HG02852 (cell line): ENCODE measurements at regions not wholly inside any gene's neighbourhood (a gene's known extent, or its start where the extent isn't known, plus 50 kb on each side); places are given as distances from the start of the nearest gene placed in this dataset.
A peak's percentile ranks its signal among the peaks of the same experiment; 100 is the strongest.
"Not testable (repeated sequence)": the region's sequence is repeated elsewhere in the genome, so short reads cannot be mapped to it uniquely, and the experiment has no call there.

Experiments
- ATAC-seq: cut with Tn5 transposase; IDR thresholded peaks from one replicate; pipeline ENCODE4 v1.9.1; 2021; ENCODE audit warnings: mild to moderate bottlenecking, moderate library complexity; ENCODE audit not compliant: unreplicated experiment

DNA sequence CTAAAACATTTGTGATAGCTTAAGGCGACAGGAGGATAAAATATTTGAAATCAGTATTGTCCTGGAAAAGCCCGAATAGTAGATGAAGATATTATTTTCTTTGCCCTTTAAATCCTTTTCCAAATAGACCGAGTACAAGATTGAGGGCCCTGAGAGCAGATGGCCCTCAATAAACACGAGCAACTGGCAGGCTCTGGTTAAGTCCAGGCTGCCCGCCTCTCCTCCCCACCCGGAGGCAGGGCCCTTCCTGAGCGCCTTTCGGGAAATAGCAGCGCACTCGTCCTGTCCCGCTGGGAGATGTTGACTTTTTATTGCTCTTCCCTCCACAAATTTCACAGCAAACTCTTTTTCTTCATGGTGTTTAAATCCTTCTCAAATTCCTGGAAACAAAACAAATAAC, 50.8 kb upstream of the MAX start:
- ATAC-seq = no peak

DNA sequence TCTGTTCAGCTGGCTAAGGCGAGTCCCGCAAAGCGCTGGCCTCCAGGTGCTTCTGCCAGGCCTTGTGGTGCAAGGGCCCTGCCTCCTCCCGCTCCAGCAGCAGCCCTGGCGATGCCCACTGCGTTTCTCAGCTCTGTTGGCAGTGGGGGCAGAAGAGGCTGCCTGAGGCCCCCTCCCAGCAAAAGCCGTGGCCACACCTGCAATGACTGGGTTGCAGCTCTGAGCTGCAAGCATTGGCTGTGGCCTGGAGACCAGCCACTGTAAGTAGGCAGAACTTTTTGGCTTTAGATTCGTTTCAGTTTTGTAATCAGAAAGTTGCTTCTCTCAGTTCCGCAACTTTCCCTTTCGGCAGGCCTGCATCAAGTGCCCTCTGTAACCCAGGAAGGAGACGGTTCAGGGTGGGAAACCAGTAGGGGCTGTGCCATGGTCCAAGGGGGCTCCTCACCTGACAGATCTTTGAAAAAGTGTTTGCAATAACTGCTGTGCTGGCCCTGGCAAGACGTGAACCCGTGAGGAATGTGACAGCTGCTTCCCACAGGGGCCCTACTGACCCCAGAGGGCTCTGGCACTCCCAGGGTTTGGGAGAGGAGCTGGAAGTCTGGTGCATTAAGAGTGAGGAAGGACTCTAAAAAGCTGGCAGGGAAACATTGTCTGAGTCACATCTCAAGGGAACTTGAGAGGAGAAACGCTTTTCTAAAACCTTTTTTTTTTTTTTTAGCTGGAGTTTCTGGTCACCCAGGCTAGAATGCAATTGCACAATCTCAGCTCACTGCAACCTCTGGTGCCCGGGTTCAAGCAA, 54.5 kb upstream of the MAX start:
- peak; percentile 70 for ATAC-seq

DNA sequence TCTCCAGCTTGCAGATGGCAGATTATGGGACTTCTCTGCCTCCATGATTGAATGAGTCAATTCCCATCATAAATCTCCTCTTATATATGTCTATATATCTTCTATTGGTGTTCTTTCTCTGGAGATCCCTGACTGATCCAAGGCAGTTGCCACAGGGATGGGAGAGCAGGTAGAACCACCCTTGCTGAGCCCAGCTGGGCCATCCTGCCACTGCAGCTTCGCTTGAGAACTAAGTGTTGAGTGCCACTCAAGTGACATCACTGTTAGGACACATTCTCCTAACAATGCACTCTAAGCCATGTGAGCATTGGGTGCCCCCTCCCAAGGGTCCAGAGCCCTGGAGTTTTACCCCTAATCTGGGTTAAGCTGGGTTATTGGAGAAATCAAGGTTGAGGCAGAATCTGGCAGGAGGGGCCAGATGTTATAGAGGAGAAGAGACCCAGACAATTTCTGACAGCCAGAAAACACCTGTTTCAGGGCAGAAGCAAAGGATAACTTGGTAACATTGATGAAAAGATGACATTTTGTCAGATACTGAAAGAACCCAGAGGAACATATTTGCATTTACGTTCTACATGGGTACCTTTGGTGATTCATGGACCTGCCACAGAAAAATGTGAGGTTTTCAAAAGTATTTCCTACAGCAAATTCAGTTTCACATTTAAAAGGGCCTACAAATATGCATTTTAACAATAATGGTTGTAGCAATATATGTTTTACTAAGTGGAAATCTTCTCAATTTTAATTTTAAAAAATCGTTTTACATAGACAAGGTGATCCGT, 57.2 kb upstream of the MAX start:
- ATAC-seq = peak; percentile 70

DNA sequence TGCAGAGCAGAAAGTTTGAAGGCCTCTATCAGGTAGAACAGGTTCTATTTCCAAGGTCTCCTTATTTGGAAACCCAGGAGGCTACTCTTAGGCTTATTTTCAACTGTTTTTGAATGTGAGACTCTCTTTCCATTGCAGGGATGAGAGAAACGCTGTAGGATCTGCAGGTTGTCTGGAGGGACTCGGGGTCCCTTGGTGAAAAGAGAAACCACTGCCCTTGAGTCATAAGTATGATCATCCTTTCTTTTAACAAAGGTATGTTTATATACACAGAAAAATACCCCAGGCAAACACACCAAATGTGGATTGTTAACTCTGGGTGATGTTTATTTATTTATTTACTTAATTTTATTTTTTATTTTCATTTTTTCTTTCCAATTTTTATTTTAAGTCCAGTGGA, 57.8 kb upstream of the MAX start:
- no peak for ATAC-seq

DNA sequence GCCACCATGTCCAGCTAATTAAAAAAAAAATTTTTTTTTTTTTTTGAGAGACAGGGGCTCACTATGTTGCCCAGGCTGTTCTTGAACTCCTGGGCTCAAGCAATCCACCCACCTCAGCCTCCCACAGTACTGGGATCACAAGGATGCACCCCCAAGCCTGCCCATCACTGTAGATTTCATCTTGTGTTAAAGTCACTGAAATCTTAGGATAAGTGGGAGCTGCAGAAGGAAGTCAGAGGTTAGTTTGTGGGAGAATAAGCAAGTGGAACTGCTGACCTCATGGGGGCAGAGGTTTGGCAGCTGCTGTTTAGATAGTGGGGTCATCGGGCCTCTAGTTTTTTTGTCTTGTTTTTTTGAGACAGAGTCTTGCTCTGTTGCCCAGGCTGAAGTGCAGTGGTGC, 59.7 kb upstream of the MAX start:
- no peak for ATAC-seq

DNA sequence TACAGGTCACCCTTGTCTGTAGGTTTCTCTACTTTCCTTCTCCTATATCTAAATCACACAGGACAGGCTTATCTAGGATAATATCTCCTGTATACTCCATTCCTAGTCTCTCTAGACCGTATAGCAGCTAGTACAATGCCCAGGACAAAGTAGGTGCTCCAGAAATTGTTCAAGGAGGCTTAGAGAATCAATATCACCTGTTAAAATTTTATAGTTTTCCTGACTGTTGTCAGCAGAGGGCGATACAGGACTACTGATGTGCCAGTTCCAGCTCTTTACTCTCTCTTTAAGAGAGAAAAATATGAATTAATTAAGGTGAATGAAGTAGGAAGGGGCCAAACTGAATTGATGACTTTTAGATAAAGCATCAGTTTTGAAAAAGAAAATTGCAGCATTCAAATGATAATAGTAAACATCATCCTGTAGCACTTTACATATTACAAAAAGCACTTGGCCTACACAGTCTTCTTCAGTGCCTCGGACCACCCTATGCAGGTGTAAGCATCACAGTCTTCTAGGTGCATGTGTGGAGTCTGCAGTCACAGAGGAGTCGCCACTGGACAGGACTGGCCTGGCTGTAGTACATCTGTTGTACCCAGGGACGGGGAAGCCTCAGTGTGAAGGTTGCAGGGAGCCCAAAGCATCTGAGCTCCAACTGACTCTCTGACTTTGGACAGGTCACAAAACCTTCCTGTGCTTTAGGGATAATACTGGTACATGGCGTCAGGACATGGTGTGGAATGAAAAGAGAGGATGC, 61.9 kb upstream of the MAX start:
- ATAC-seq = no peak

DNA sequence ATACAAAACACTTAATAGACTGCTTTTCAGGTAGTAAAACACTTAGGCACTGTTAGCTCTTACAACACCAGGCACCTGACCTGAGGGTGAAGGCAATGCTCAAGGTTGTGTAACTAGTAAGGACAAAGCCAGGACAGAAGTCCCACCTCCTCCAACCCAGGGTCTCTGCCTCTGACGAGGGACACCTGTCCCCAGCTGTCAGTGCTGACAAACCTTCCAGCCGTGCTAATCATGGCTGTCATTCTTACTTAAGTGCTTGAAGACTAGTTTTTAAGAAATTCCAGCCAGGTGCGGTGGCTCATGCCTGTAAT, 62.5 kb upstream of the MAX start:
- no peak for ATAC-seq

DNA sequence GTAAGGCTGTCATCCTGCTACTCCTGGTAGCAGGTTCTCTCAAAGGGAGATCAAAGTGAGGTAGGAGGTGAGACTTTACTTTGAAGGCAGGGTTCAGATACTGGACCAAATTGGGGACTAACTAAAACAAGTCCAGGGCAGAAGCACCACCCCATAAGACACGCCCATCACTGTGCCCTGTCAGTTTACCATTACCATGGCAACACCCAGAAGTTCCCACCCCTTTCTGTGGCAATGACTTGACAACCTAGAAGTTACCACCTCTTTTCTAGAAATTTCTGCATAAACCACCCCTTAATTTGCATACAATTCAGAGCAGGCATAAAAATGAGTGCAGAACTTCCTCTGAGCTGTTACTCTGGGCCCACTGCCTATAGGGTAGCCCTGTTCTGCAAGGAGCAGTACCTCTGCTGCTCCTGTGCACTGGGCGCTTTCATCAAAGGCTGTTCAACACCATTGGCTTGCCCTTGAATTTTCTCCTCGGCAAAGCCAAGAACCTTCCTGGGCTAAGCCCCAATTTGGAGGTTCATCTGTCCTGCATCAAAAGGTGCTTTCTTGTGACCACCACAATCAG, 64.8 kb upstream of the MAX start:
- ATAC-seq = no peak

DNA sequence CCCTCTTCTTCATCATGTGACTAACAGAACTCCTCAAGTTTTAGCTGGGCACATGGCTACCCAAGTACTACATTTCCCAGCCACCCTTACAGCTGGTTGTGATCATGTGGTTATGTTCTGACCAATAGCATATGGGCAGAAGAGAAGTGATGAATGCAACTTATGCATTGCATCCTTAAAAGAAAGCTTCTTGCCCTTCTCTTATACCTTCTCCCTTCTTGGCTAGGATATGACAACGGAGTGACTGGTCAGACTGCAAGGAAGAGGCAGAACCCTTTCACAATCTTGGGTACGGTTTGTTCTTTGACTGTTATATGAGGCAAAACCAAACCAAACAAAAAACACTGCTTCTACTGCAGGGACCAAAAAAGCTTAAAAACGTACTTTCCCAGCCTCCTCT, 66.5 kb upstream of the MAX start:
- no peak for ATAC-seq

DNA sequence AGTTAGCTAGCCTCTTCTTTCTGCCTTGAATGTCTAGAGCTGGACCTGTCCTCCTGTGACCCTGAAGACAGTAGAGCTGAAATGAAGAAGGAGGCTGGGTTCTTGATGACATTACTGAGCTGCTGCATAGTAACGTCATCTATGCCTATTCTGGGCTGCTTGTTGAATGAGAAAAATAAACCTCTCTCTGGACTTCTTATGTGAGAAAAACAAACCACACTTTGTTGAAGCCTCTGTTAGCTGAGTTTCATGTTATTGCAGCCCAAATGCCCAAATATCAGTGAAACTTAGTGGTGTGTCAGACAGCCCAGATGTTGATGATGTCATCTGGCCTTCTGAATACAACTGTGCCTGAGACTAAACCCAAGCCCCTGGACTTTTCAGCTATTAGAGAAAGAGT, 67.0 kb upstream of the MAX start:
- peak; percentile 78 for ATAC-seq

DNA sequence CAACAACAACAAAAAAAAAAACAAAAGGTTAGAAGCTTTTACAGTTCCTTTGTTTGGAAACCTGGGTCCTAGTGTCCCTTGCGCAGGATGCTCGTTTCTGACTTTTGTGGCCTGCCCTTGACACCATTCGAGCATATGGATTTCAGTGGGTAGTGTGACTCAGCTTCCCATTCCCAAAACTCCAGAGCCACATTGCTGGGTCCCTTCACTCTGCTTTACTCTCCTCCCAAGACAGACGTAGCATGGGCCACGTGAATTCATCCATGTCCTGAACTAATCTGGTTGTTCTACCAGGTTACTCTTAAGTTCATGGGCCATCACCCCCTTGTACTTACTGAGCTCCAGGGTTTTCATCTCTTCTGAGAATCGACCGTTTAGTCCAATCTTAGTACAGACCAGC, 68.0 kb upstream of the MAX start:
- no peak for ATAC-seq

DNA sequence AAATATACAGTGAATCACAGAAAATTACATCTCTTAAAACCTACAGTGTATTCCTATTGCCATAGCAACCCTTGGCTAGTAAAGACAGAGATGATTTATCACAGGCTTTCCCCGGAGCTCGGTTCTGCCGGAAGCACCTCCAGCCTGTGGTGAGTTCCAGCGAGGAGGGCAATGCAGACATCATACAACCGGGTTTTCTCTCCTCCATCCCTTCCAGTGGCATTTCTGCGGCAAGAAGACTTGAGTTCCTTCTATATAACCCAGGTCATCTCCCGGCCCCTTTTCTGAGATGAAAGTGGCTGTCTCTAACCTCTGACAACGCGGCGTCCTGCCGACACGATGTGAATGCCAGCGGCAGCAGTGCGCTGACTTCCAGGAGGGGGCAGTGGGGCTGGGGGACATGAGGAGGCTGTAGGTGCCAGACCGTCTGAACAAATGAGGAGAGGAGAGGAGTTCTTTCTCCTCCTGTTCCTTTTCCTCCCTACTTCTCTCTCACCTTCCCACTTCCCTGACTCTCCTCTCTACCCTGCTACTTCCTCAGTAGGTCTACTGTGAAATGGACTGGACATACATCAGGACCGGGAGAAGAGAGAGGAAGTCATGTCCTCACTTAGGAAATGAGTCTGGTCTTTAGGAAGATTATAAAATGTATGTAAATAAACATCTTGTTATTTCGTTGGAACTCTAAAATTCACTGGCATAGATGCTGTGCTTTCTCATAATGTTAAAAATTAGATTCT, 68.6 kb upstream of the MAX start:
- ATAC-seq = peak; percentile 34

DNA sequence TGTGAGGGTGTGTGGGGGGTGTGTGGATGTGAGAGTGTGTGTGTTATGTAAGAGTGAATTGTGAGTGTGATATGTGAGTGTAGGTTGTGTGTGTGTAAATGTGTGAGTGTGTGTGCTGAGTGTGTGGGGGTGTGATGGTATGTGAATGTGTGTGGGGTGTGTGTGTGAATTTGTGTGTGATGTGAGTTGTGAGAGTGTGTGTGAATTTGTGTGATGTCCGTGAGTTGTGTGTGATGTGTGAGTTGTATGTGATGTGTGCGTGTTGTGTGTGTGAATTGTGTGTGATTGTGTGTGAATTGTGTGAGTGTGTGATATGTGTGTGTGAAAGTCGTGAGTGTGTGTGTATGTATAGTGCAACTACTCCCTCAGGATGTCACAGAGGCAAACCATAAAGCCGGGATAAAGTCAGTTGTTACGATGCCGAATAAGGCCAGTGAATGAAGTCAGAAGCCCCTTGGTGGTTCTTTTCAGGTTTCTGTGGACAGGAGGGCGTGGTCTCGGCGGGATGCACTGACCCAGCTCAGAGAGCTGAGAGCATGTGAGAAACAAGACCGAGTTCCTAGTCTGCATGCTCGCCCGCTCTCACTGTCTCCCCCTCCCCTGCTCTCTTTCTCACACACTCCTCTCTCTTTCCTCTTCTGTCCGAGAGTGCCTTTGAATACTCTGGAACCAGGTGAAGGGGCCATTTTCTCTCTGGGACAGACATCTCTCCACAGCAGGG, 71.8 kb upstream of the MAX start:
- ATAC-seq = no peak

DNA sequence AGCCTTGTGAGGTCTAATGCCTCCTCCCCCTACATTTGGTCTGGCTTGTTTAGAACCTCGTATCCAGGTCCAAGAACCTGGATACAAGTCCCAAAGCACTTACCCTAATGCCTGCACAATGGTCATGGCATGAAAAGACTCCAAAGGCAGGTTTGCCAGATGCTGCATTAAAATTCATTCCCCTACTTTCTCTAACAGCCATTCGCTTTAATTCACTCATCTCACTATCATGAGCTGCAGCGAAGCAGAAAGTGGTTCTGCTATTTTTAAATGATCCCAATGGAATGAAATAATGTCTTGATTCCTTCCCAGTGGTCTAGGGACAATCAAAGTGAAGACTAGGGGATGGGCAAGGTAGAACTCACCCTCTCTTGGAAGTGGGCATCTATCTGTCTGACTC, 72.5 kb upstream of the MAX start:
- ATAC-seq = no peak

DNA sequence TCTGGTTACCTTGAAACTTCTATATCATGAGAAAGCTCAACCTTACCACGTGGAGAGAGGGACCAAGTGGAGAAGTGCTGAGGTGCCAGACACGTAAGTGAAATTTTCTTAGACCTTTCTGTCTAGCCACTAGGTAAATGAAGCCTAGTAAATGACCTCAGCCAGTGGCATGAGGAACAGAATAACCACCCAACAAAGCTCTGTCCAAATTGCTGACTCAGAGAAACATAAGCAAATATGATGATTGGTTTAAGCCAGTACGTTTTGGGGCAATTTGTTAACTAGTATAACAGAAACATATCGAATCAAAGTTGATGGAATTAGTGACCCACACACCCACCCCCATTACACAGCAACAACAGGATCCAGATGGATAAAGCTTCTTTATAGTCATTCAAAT, 75.2 kb upstream of the MAX start:
- ATAC-seq = no peak

DNA sequence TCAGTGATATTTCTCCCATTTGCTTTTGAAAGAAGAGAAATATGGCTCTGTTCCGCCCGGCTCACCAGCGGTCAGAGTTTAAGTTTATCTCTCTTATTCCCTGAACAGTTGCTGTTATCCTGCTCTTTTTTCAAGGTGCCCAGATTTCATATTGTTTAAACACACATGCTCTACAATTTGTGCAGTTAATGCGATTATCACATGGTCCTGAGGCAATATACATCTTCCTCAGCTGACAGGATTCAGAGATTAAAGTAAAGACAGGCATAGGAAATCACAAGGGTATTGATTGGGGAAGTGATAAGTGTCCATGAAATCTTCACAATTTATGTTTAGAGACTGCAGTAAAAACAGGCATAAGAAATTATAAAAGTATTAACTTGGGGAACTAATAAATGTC, 76.9 kb upstream of the MAX start:
- not testable (repeated sequence) for ATAC-seq

DNA sequence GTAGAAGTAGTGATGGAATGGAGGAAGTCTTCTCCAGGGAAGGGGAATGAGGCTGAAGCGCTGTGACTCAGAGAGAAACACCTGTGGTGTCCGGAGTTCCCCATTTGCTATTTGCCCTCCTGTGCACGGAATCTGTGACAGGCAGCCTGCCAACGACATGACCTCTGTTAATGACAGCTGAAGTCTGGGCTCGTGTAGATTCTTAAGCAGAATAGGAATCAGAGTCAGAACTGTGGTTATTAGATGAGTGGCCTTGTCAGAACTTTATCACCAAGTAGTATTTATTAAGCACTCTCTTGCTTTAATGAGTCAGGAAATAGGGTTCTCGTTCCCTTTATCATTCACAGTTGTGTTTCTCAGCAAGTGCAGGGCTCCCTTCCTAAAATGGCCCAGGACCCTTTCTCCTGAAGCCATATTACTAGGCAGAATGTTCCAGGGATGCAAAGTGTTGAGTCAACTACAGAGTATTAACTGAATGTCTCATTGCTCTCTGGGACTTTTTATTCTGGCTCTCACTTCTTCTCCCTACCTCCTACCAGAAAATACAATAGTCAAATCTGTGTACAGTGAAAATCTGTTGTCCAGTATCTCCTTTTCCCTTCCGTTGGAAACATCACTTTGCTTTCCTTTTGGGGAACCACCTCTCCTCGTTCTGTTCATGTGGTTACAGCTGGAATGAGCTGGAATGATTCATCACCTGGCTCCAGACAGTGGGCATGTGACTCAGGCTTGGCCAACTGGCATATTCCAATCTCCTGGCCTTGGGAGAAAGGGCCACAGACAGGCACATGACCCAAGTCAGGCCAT, 77.8 kb upstream of the MAX start:
- peak; percentile 91 for ATAC-seq

DNA sequence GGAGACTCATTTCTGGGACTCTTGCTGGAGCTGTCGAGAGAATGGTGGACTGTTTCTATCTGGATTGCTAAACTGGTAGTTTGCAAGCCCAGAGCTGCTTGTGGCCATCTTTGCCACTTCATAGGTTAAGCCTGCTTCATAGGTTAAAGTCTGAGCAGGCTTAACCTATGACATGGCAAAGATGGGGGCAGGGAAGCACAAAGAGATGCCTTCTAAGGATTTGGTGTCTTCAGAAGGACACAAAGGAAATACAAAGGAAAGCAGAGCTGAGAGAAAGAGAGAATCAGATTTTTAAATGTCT, 78.4 kb upstream of the MAX start:
- ATAC-seq = no peak

DNA sequence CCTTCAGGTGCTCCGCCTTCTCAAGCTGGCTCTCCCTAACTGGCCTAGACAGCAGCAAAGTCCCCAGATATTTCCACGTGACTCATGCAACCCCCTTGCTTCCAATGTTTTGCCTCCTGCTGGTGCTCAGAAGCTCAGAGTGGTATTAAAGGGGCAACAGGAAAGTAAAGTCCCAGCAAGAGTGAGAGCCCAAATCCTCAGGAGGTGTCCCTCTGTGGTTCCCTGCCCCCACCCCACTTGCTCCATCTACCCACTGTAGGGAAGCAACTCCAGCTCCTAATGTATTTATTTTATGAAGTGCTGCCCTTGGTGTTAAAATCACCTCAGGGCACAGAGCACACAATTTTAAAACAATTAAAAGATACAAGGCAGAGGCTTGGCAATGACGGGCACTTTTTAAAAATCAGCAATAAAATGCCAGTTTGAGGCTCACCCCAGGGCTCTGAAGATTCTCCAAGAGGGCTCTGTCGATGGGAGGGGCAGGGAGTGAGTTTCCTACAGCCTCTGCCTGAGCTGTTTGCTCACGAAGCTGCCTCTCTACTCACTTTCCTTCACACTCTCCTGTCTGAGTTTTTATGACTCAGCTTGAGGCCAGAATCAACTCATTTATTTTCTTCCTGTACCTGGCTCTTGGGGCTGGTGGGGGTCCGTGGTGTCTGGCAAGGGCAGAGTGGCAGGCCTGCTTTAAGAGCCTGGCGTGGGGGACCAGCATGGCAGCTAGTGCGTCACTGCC, 81.9 kb upstream of the MAX start:
- ATAC-seq = no peak
